ENCODE measurements at regions not wholly inside any gene's neighbourhood (a gene's known extent, or its start where the extent isn't known, plus 50 kb on each side); places are given as distances from the start of the nearest gene placed in this dataset.

- no peaks in the 10 kb centered on the region for H3K9me3 Mint-ChIP-seq
- no peak overlapping the region for H2AK5ac ChIP-seq (ENCODE audit: insufficient read length, low read length)
- no peak overlapping the region for H2BK5ac ChIP-seq (ENCODE audit: insufficient read length, low read length)
- no peak overlapping the region for H4K8ac ChIP-seq (replicated peaks; ENCODE audit: insufficient read length, low read depth, low read length)
- H3K36me3 Mint-ChIP-seq (ENCODE audit: insufficient read depth in 1 of 3, low read depth in 3 of 3), result no peaks in the 10 kb centered on the region
- peaks cover 52 to 53% of the 10 kb centered on the region in 2 experiments for H3K4me1 Mint-ChIP-seq
- no peak for TF ChIP-seq CTCF (conservative IDR thresholded peaks at IDR 0.05)
- peak overlapping the region; percentile 21 to 33; a peak in 2 of 5 replicates for H3K4me3 Mint-ChIP-seq
- no peak overlapping the region for H2BK20ac ChIP-seq (ENCODE audit: low read depth, low read length, poor library complexity, severe bottlenecking)
- no peak overlapping the region for H3K56ac ChIP-seq (ENCODE audit: insufficient read length, low read depth, low read length)
- peak overlapping the region in 2 of 3 experiments; percentile 74 to 90; a peak in 4 of 7 replicates for H3K27ac Mint-ChIP-seq
- no peaks in the 10 kb centered on the region for H3K27me3 Mint-ChIP-seq (ENCODE audit: low read depth)
- H3K27ac ChIP-seq (ENCODE audit: insufficient read length, low read depth, low read length), result peak overlapping the region; percentile 5
- WGBS (ENCODE audit: extremely low coverage, insufficient read length, low lambda C conversion rate), result no CpG with 5 or more reads among the region's 5 CpGs
- H3K18ac ChIP-seq (ENCODE audit: insufficient read length, low read depth, low read length), result peak overlapping the region; percentile 62
- H3K9me3 ChIP-seq (ENCODE audit: control insufficient read depth, low read depth, low read length), result no peaks in the 10 kb centered on the region
- no peak overlapping the region for H3K23ac ChIP-seq (ENCODE audit: insufficient read length, low read depth, low read length)
- H3K23me2 ChIP-seq (ENCODE audit: insufficient read length, low read depth, low read length, poor library complexity, severe bottlenecking), result no peaks in the 10 kb centered on the region
- H3K14ac ChIP-seq (ENCODE audit: insufficient read depth, low read length), result no peak overlapping the region
- no peaks in the 10 kb centered on the region for H4K20me1 ChIP-seq (ENCODE audit: control insufficient read depth, insufficient read depth, insufficient read length)
- no peak overlapping the region for H4K91ac ChIP-seq (ENCODE audit: insufficient read length, low read depth, low read length)
- no peaks in the 10 kb centered on the region for H3K79me1 ChIP-seq (ENCODE audit: insufficient read depth, low read depth, low read length, poor library complexity, severe bottlenecking)
- no peak overlapping the region for H3T11ph ChIP-seq (ENCODE audit: low read length)
- H2BK15ac ChIP-seq (ENCODE audit: low read depth, low read length), result no peak overlapping the region
- peaks cover 15% of the 10 kb centered on the region for H3K4me1 ChIP-seq (ENCODE audit: insufficient read depth, low read length)
- H2AFZ ChIP-seq (ENCODE audit: low read length), result no peak overlapping the region
- DNase-seq, result peak; percentile 32
- no peaks in the 10 kb centered on the region for H3K79me2 ChIP-seq (ENCODE audit: insufficient read depth, low read length)
- H3K4ac ChIP-seq (ENCODE audit: low read depth, low read length), result no peak overlapping the region
- no peaks in the 10 kb centered on the region for H3K27me3 ChIP-seq (ENCODE audit: insufficient read depth, low read length)
- H3K9ac ChIP-seq (ENCODE audit: extremely low read depth, insufficient read length, low read length), result no peak overlapping the region
- no peak overlapping the region for H2BK120ac ChIP-seq (ENCODE audit: low read depth, low read length, poor library complexity, severe bottlenecking)
- H2BK12ac ChIP-seq (ENCODE audit: insufficient read length, low read depth, low read length), result no peak overlapping the region
- no peak overlapping the region for H4K5ac ChIP-seq (ENCODE audit: insufficient read length, low read depth, low read length)
- H3K4me2 ChIP-seq (ENCODE audit: insufficient read depth, insufficient read length, low read length), result peak overlapping the region; percentile 49
These were observed 233.6 kb upstream of the PPP1R3A start for GRCh38 chr7:114152314-114152938.
